PC-9 (cell line): ENCODE measurements at regions not wholly inside any gene's neighbourhood (a gene's known extent, or its start where the extent isn't known, plus 50 kb on each side); places are given as distances from the start of the nearest gene placed in this dataset.

ENCODE experiments used
- EZH2 ChIP-seq: fragments of 200-600 bp; sonication (generic); IDR thresholded peaks from 2 replicates; pipeline ENCODE4 v1.8.0; 2017; ENCODE audit warnings: antibody characterized with exemption, low read depth
- TF ChIP-seq, protein P1 (sequence below): fragments of 200-600 bp; sonication (generic); conservative IDR thresholded peaks from 2 replicates; pipeline ENCODE4 v1.6.1; 2017; ENCODE audit warnings: mixed run types, antibody characterized with exemption, mild to moderate bottlenecking, moderate library complexity

DNA sequence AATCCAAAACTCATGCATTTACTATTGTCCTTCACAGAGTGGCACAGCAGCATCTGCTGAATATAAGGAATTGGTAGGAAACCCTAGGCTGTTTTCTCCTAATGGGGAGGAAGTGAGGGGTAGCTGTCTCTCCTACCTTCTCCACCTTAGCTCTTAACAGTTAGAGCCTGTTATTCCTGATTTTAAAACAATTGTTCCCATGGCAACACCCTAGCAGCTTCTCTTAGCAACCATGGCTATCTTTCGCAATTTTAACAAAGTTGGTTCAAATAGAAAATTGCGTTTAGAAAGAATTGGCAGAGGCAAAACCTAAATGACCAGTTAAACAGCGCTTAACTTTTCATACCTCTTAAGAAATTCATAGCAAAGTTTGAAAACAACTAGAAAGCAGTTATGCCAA, 603.4 kb upstream of the AUTS2 start:
- TF ChIP-seq, protein P1, sequence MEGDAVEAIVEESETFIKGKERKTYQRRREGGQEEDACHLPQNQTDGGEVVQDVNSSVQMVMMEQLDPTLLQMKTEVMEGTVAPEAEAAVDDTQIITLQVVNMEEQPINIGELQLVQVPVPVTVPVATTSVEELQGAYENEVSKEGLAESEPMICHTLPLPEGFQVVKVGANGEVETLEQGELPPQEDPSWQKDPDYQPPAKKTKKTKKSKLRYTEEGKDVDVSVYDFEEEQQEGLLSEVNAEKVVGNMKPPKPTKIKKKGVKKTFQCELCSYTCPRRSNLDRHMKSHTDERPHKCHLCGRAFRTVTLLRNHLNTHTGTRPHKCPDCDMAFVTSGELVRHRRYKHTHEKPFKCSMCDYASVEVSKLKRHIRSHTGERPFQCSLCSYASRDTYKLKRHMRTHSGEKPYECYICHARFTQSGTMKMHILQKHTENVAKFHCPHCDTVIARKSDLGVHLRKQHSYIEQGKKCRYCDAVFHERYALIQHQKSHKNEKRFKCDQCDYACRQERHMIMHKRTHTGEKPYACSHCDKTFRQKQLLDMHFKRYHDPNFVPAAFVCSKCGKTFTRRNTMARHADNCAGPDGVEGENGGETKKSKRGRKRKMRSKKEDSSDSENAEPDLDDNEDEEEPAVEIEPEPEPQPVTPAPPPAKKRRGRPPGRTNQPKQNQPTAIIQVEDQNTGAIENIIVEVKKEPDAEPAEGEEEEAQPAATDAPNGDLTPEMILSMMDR, result no peak
- TF ChIP-seq EZH2, result no peak
